Muscle layer of colon (tissue), 2 donors: ENCODE measurements at regions not wholly inside any gene's neighbourhood (a gene's known extent, or its start where the extent isn't known, plus 50 kb on each side); places are given as distances from the start of the nearest gene placed in this dataset.

Source experiments
- H3K27ac ChIP-seq: one replicate; pipeline ENCODE4 v1.7.0; 2013; ENCODE audit warnings: low read depth, mild to moderate bottlenecking, low read length, moderate library complexity
- H3K27me3 ChIP-seq, 2 donors: one replicate each; pipeline ENCODE4 v1.7.0; 2013; ENCODE audit warnings: low read length in 2 of 2, mild to moderate bottlenecking in 2 of 2; ENCODE audit not compliant: insufficient read depth in 2 of 2, control insufficient read depth in 1 of 2
- H3K36me3 ChIP-seq: one replicate; pipeline ENCODE4 v1.7.0; 2013; ENCODE audit warnings: mild to moderate bottlenecking, low read length; ENCODE audit not compliant: insufficient read depth
- H3K4me1 ChIP-seq: one replicate; pipeline ENCODE4 v1.7.0; 2013; ENCODE audit warnings: mild to moderate bottlenecking, low read length; ENCODE audit not compliant: insufficient read depth
- H3K4me3 ChIP-seq, 2 donors: one replicate each; pipeline ENCODE4 v1.7.0; 2013; ENCODE audit warnings: low read length in 2 of 2, low read depth in 1 of 2, mild to moderate bottlenecking in 1 of 2, moderate library complexity in 1 of 2
- H3K9ac ChIP-seq: one replicate; pipeline ENCODE4 v1.7.0; 2013; ENCODE audit warnings: low read length
- H3K9me3 ChIP-seq: one replicate; pipeline ENCODE4 v1.7.0; 2013; ENCODE audit warnings: mild to moderate bottlenecking, low read length
- donor health status: abdominal sarcoma.
- donor health status: Adenocarcinoma of cecum.

GRCh38 chr6:81812401-81812800 lies 59.9 kb upstream of the TENT5A start:
- H3K4me3 ChIP-seq: no peak overlapping the region
- no peaks in the 10 kb centered on the region for H3K27me3 ChIP-seq
- no peaks in the 10 kb centered on the region for H3K36me3 ChIP-seq
- peaks cover 11% of the 10 kb centered on the region for H3K4me1 ChIP-seq
- no peaks in the 10 kb centered on the region for H3K9me3 ChIP-seq
- H3K27ac ChIP-seq: no peak overlapping the region
- H3K9ac ChIP-seq: no peak overlapping the region

GRCh38 chr6:81808851-81809570 lies 56.5 kb upstream of the TENT5A start:
- H3K27me3 ChIP-seq: no peaks in the 10 kb centered on the region
- H3K4me3 ChIP-seq: peak overlapping the region in 1 of 2 donors; percentile 13
- no peak overlapping the region for H3K27ac ChIP-seq
- H3K9ac ChIP-seq: no peak overlapping the region
- peaks cover 11% of the 10 kb centered on the region for H3K4me1 ChIP-seq
- H3K9me3 ChIP-seq: no peaks in the 10 kb centered on the region
- H3K36me3 ChIP-seq: no peaks in the 10 kb centered on the region

- H3K4me3 ChIP-seq: no peak overlapping the region
These were observed 54.5 kb upstream of the TENT5A start for GRCh38 chr6:81806793-81807565.

GRCh38 chr6:81802356-81802755 lies 49.9 kb upstream of the TENT5A start:
- Histone ChIP-seq H3K36me3 (no peaks in the 10 kb centered on the region), H3K9me3 (no peaks in the 10 kb centered on the region), H3K4me3 (no peak overlapping the region), H3K9ac (no peak overlapping the region), H3K4me1 (no peaks in the 10 kb centered on the region), H3K27me3 (no peaks in the 10 kb centered on the region), H3K27ac (no peak overlapping the region)

More at GRCh38 chr6:81806793-81807565, 54.5 kb upstream of the TENT5A start:
- Histone ChIP-seq H3K9me3 (no peaks in the 10 kb centered on the region), H3K9ac (no peak overlapping the region), H3K36me3 (no peaks in the 10 kb centered on the region), H3K4me1 (peaks cover 11% of the 10 kb centered on the region), H3K27ac (no peak overlapping the region), H3K27me3 (no peaks in the 10 kb centered on the region)
